NCI-H2029 (cell line): ENCODE measurements at regions not wholly inside any gene's neighbourhood (a gene's known extent, or its start where the extent isn't known, plus 50 kb on each side); places are given as distances from the start of the nearest gene placed in this dataset.

Experiments used
- DNase-seq: peaks from one replicate; lab custom pipeline; 2025; lab: John Stamatoyannopoulos, UW

- no peak for DNase-seq
These were observed 241.5 kb downstream of the ICOS start for GRCh38 chr2:204177977-204178522.

GRCh38 chr2:204180649-204181048 is 244.1 kb downstream of the ICOS start:
- DNase-seq, result no peak

DNA sequence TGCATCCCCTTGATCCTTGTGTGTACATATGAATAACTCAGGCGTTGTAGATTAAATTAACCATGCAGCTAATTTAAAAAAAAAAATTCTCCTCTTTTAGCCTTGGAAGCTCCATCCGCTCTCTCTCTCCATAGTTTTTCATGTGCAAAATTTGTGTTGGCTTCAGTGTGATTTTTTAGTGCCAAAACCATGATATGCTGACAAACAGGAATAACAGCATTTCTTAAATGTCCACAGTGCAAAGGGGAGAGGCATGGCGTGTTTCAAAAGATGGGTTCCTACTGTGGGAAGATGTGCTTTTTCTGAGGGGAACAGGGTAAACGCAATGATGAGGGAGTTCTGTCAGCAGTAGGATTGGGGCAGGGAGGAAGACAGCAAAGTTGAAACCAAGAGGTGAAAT is 247.0 kb downstream of the ICOS start:
- no peak for DNase-seq

DNA sequence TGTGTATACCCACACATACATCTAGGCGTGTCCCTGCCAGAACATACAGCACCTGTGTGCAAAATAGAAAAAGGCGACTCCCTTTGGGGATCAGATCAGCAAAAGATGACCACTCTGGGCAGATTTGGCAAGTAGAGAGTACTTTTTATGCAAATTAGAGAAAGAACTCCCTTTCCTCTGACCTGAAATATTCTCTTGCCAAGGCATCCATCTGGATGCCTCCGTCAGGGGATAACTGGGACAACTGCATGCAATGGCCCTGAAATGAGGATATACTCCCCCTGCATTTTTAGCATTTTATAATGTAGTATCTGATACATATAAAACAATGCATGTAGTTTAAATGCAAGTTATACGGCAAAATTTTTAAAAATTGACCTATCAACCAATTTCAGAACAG is 247.7 kb downstream of the ICOS start:
- DNase-seq, result no peak

DNA sequence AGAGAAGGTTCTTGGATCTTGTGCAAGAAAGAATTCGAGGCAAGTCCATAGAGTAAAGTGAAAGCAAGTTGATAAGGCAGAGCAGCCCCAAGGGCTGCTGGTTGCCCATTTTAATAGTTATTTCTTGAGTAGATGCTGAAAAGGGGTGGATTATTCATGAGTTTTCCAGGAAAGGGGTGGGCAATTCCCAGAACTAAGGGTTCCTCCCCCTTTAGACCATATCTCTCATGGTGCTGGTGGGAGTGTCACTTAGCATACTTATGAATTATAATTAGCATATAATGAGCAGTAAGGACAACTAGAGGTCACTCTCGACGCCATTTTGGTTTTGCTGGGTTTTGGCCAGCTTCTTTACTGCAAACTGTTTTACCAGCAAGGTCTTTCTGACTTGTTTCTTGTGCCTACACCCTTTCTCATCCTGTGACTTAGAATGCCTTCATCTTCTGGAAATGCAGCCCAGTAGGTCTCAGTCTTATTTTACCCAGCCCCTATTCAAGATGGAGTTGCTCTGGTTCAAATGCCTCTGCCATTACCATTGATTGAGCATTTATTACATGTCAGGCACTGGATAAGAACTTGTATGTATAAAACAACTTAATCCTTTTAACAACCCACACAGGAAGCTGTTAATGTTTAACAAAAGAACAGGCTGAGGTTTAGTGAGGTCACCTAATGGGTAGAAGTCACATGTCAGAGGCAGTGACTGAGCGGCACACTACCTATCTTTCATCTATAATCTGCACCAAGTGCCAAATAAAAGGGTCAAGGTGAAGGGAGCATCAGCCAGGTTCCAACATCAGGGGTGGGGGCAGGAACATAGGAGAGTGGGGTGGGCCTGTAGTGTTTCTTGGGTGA is 250.9 kb downstream of the ICOS start:
- DNase-seq, result no peak

GRCh38 chr2:204191574-204191973 is 255.0 kb downstream of the ICOS start:
- DNase-seq, result no peak

GRCh38 chr2:204195498-204195897 is 258.9 kb downstream of the ICOS start:
- DNase-seq, result no peak

- no peak for DNase-seq
These were observed 260.9 kb downstream of the ICOS start for GRCh38 chr2:204197336-204198005.

DNA sequence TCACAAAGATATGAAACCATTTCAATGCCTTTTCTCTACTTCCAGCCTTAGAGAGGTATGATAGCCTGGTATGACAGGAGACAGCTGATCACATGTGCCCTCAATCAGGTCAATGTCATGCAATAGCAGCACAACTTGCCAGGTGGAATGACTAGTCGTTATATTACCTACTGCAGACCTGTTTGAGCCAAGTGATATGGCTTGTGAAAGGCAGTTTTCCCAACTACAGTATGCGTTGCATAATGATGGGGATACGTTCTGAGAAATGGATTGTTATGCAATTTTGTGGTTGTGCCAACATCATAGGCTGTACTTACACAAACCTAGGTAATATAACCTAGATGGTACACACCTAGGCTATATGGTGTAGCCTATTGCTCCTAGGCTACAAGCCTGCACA is 262.8 kb downstream of the ICOS start:
- DNase-seq, result no peak

- DNase-seq, result no peak
These were observed 264.9 kb downstream of the ICOS start for GRCh38 chr2:204201507-204201906.

- DNase-seq, result no peak
These were observed 265.7 kb downstream of the ICOS start for GRCh38 chr2:204202253-204202652.

GRCh38 chr2:204203704-204204103 is 267.1 kb downstream of the ICOS start:
- no peak for DNase-seq

- no peak for DNase-seq
These were observed 268.5 kb downstream of the ICOS start for GRCh38 chr2:204205082-204205481.

- DNase-seq, result no peak
These were observed 269.0 kb downstream of the ICOS start for GRCh38 chr2:204205538-204205937.

DNA sequence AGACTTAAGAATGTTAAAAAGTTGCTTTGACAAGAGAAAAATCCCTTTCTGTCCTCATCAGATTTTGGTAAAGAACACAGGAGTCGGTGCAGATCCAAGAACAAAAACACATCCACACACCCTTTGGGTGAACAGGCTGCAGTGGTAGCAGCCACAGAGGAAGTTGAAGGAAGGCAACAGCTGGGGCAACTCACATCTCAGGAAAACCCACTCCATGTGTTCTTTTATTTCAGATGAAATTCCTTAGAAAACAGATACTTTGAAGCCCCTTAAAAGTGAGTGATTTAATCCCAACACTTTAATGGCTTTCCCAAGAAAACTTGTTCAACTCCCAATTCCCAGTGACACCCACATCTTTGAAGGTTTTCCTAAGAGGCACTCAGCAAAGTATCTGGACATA is 271.3 kb downstream of the ICOS start:
- DNase-seq, result no peak

GRCh38 chr2:204213588-204213987 is 277.0 kb downstream of the ICOS start:
- DNase-seq, result no peak

DNA sequence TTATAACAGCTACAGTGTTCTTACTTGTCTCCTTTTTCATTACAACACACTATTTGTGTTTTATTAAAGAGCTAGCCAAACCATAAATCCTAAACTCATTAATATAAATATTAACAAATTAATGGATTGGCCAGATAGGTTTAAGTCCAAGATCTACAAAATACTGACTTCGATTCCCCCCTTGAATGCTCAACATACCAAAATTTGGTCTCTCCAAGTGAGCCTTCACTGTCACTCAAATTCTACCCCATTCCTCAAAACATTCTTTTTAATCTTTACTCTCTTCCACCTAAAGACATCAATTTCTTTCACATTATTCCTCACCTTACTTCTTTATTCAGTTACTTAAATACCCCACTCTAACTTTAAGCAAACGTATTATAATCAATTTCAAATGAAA is 281.5 kb downstream of the ICOS start:
- no peak for DNase-seq

- DNase-seq, result no peak
These were observed 282.6 kb downstream of the ICOS start for GRCh38 chr2:204219196-204219595.

DNA sequence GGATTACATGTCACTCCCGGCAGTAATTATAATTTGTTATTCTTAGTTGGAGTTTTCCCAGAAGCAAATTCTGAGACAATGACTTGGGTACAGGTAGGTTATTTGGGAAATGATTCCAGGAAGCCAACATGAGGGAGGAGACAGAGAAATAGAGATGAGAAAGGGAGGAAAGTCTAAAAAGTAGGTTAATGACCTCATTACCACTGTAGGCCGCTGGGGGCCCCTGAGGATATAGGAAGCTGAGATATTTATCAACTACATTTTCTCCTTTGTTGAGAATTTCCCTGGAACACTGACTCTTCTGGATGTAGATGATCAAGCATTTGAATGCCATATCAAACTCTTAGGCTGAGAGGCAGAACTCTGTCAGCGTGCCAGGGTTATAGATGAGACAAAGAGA is 284.3 kb downstream of the ICOS start:
- no peak for DNase-seq

DNA sequence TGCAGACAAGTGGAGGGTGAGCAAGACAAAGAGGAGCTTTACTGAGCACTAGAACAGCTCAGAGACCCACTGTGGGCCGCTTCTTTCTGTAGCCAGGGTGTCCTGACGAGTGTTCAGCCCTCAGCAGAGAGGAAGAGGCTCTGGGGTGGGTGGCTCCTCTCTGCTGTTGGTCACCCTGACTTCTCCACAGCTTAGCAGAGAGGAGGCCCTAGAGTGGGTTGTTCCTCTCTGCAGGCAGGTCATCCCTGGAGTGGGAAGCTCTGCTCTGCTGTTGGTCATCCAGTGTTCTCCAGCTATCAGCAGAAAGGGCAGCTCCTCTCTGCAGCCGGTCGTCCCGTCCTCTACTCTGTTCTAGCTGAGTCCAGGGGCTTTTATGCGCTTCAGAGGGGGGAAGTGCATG is 286.5 kb downstream of the ICOS start:
- DNase-seq, result no peak

- DNase-seq, result no peak
These were observed 287.0 kb downstream of the ICOS start for GRCh38 chr2:204223544-204223943.

DNA sequence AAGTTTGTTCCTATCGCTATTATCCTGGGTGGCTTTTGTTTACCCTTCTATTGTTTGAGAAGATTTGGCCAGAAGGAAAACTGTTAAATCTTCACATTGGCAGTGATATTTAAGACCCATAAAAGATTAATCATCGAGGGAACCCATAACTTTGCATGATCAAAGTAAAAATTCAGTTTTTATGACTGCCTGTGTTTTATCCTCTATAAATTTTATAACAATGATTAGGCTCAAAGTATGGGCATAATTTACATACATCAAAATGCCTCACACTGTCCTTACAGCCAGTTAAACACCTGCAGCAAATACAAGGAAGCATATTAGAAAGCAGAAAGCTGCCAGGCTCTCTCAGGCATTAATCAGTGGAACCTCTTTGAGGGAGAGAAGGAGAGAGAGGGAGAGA is 289.1 kb downstream of the ICOS start:
- DNase-seq, result no peak

DNA sequence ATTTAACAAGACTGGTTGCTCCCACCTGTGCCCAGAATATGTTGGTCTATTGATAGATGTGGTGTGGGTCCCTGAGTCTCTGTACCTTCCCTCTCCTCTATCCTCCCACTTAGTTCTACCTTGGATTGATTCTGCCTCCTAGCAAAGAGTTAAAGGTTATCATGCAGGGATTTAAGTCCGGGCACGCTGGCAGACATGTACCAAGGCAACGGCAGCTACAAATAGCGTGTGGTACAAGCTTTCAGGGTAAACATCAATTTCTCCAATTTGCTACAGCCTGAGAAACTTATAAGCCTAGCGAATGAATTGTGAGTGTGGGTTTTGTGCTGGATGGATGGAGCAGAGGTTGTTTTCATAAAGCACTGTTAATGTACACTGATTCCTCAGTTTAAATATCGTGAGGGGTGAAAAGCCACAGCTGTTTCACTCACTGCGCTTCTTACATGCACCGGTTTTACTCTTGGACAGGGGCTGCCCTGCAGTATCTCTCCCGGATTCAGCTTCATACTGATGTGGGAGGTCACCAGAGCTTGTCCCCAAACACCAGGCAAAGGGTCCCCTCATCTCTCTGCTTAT is 289.8 kb downstream of the ICOS start:
- no peak for DNase-seq
